ENCODE measurements at regions not wholly inside any gene's neighbourhood (a gene's known extent, or its start where the extent isn't known, plus 50 kb on each side); places are given as distances from the start of the nearest gene placed in this dataset.

- Mint-ChIP-seq H3K4me1 (peaks cover 22% of the 10 kb centered on the region), H3K27ac (peak overlapping the region; percentile 63), H3K9me3 (peaks cover 34% of the 10 kb centered on the region), H3K4me3 (no peak overlapping the region), H3K36me3 (peaks cover 39% of the 10 kb centered on the region), H3K27me3 (ENCODE audit: low read depth) (no peaks in the 10 kb centered on the region)
- TF ChIP-seq, protein P1, sequence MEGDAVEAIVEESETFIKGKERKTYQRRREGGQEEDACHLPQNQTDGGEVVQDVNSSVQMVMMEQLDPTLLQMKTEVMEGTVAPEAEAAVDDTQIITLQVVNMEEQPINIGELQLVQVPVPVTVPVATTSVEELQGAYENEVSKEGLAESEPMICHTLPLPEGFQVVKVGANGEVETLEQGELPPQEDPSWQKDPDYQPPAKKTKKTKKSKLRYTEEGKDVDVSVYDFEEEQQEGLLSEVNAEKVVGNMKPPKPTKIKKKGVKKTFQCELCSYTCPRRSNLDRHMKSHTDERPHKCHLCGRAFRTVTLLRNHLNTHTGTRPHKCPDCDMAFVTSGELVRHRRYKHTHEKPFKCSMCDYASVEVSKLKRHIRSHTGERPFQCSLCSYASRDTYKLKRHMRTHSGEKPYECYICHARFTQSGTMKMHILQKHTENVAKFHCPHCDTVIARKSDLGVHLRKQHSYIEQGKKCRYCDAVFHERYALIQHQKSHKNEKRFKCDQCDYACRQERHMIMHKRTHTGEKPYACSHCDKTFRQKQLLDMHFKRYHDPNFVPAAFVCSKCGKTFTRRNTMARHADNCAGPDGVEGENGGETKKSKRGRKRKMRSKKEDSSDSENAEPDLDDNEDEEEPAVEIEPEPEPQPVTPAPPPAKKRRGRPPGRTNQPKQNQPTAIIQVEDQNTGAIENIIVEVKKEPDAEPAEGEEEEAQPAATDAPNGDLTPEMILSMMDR (IDR thresholded peaks at IDR 0.05; ENCODE audit: unreplicated experiment), result no peak
- DNase-seq (ENCODE audit: low spot score in 2 of 2, unreplicated experiment in 2 of 2), result no peak
Measured at GRCh38 chr10:60705376-60705775, 72.9 kb upstream of the CDK1 start.

DNA sequence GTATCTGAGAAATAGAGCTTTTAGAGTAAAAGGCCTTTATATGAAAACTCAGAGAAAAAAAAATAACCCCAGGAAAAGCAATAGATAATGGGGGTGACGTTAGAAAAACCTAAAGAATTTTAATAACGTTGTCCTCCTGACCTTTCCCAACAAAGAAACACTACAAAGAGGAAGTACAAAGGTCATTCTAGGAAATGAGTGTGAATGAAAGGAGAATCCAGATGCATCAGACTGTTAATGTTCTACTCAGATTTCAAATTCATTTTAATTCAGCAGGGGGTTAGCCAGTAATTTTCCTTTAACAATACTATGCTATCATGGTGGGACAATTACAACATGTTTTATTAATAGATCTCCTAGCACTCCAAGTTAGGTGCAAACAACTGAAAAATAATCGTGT is 73.8 kb upstream of the CDK1 start:
- peaks cover 34% of the 10 kb centered on the region for H3K9me3 Mint-ChIP-seq
- peak overlapping the region; percentile 76 for H3K27ac Mint-ChIP-seq
- TF ChIP-seq, protein P1 (IDR thresholded peaks at IDR 0.05; ENCODE audit: unreplicated experiment), result no peak
- H3K27me3 Mint-ChIP-seq (ENCODE audit: low read depth), result no peaks in the 10 kb centered on the region
- no peak overlapping the region for H3K4me3 Mint-ChIP-seq
- H3K36me3 Mint-ChIP-seq, result peaks cover 36% of the 10 kb centered on the region
- no peak for DNase-seq (ENCODE audit: low spot score in 2 of 2, unreplicated experiment in 2 of 2)
- peaks cover 22% of the 10 kb centered on the region for H3K4me1 Mint-ChIP-seq

- TF ChIP-seq, protein P1 (IDR thresholded peaks at IDR 0.05; ENCODE audit: unreplicated experiment), result no peak
- Mint-ChIP-seq H3K27ac (peak overlapping the region; percentile 76), H3K4me1 (peaks cover 22% of the 10 kb centered on the region), H3K27me3 (ENCODE audit: low read depth) (no peaks in the 10 kb centered on the region), H3K9me3 (peaks cover 32% of the 10 kb centered on the region), H3K36me3 (peaks cover 35% of the 10 kb centered on the region), H3K4me3 (no peak overlapping the region)
- DNase-seq (ENCODE audit: low spot score in 2 of 2, unreplicated experiment in 2 of 2), result no peak
Measured at GRCh38 chr10:60703266-60704041, 74.8 kb upstream of the CDK1 start.

GRCh38 chr10:60687679-60688078 is 90.6 kb upstream of the CDK1 start:
- TF ChIP-seq, protein P1 (IDR thresholded peaks at IDR 0.05; ENCODE audit: unreplicated experiment), result no peak
- DNase-seq (ENCODE audit: low spot score in 2 of 2, unreplicated experiment in 2 of 2), result no peak
- H3K9me3 Mint-ChIP-seq, result peaks cover 37% of the 10 kb centered on the region
- H3K4me3 Mint-ChIP-seq, result no peak overlapping the region
- H3K36me3 Mint-ChIP-seq, result peaks cover 55% of the 10 kb centered on the region
- H3K4me1 Mint-ChIP-seq, result no peaks in the 10 kb centered on the region
- no peak overlapping the region for H3K27ac Mint-ChIP-seq
- H3K27me3 Mint-ChIP-seq (ENCODE audit: low read depth), result no peaks in the 10 kb centered on the region

- H3K9me3 Mint-ChIP-seq, result peaks cover 33% of the 10 kb centered on the region
Measured at GRCh38 chr10:60684091-60684490, 94.2 kb upstream of the CDK1 start.

More at GRCh38 chr10:60684091-60684490, 94.2 kb upstream of the CDK1 start:
- Mint-ChIP-seq H3K27ac (no peak overlapping the region), H3K4me3 (no peak overlapping the region), H3K4me1 (no peaks in the 10 kb centered on the region), H3K36me3 (peaks cover 69% of the 10 kb centered on the region), H3K27me3 (ENCODE audit: low read depth) (no peaks in the 10 kb centered on the region)
- no peak for DNase-seq (ENCODE audit: low spot score in 2 of 2, unreplicated experiment in 2 of 2)
- TF ChIP-seq, protein P1 (IDR thresholded peaks at IDR 0.05; ENCODE audit: unreplicated experiment), result no peak
